Neural crest cell (in vitro differentiated cells): ENCODE measurements at regions not wholly inside any gene's neighbourhood (a gene's known extent, or its start where the extent isn't known, plus 50 kb on each side); places are given as distances from the start of the nearest gene placed in this dataset.

ENCODE experiments used
- DNase-seq: peaks from one replicate; pipeline ENCODE4 v3.0.0; 2021; ENCODE audit warnings: low read depth, mixed read lengths, low spot score
- H3K27ac Mint-ChIP-seq: one replicate; pipeline ENCODE4 v1.8.0; 2021; ENCODE audit warnings: mild to moderate bottlenecking, mixed read lengths; ENCODE audit not compliant: unreplicated experiment
- H3K27me3 Mint-ChIP-seq: 2 replicates; pipeline ENCODE4 v1.8.0; 2021; ENCODE audit warnings: low read depth, mild to moderate bottlenecking, mixed read lengths
- H3K36me3 Mint-ChIP-seq: 2 replicates; pipeline ENCODE4 v1.8.0; 2021; ENCODE audit warnings: low read depth, mild to moderate bottlenecking, mixed read lengths
- H3K4me1 Mint-ChIP-seq: 2 replicates; pipeline ENCODE4 v1.8.0; 2021; ENCODE audit warnings: mixed read lengths
- H3K4me3 Mint-ChIP-seq: one replicate; pipeline ENCODE4 v1.8.0; 2021; ENCODE audit warnings: mild to moderate bottlenecking, mixed read lengths
- H3K9me3 Mint-ChIP-seq: 2 replicates; pipeline ENCODE4 v1.8.0; 2021; ENCODE audit warnings: mixed read lengths
- CTCF ChIP-seq: fragments of 200-600 bp; sonication (generic); conservative IDR thresholded peaks from 2 replicates; pipeline ENCODE4 v1.5.0; 2021; ENCODE audit warnings: antibody characterized with exemption, mild to moderate bottlenecking

GRCh38 chr7:46071601-46072000 lies 150.5 kb upstream of the IGFBP3 start:
- Mint-ChIP-seq H3K27ac (no peak overlapping the region), H3K4me3 (no peak overlapping the region), H3K27me3 (no peaks in the 10 kb centered on the region), H3K9me3 (peaks cover 2% of the 10 kb centered on the region), H3K4me1 (no peaks in the 10 kb centered on the region), H3K36me3 (no peaks in the 10 kb centered on the region)
- no peak for DNase-seq
- no peak for TF ChIP-seq CTCF

GRCh38 chr7:46071076-46071475 lies 150.0 kb upstream of the IGFBP3 start:
- no peak for DNase-seq
- TF ChIP-seq CTCF = no peak
- no peaks in the 10 kb centered on the region for H3K9me3 Mint-ChIP-seq
- no peak overlapping the region for H3K27ac Mint-ChIP-seq
- no peaks in the 10 kb centered on the region for H3K27me3 Mint-ChIP-seq
- H3K36me3 Mint-ChIP-seq = no peaks in the 10 kb centered on the region
- H3K4me1 Mint-ChIP-seq = no peaks in the 10 kb centered on the region
- H3K4me3 Mint-ChIP-seq = no peak overlapping the region

GRCh38 chr7:46068159-46068558 lies 147.1 kb upstream of the IGFBP3 start:
- H3K27ac Mint-ChIP-seq = no peak overlapping the region
- H3K9me3 Mint-ChIP-seq = no peaks in the 10 kb centered on the region
- H3K36me3 Mint-ChIP-seq = no peaks in the 10 kb centered on the region
- H3K4me3 Mint-ChIP-seq = no peak overlapping the region
- TF ChIP-seq CTCF = no peak
- no peak for DNase-seq
- H3K27me3 Mint-ChIP-seq = no peaks in the 10 kb centered on the region
- H3K4me1 Mint-ChIP-seq = no peaks in the 10 kb centered on the region

GRCh38 chr7:46059308-46060020 lies 138.4 kb upstream of the IGFBP3 start:
- Mint-ChIP-seq H3K9me3 (no peaks in the 10 kb centered on the region), H3K4me3 (no peak overlapping the region), H3K4me1 (peaks cover under 1% of the 10 kb centered on the region), H3K36me3 (no peaks in the 10 kb centered on the region), H3K27me3 (no peaks in the 10 kb centered on the region), H3K27ac (no peak overlapping the region)
- DNase-seq = no peak
- no peak for TF ChIP-seq CTCF

GRCh38 chr7:46058086-46058823 lies 137.2 kb upstream of the IGFBP3 start:
- no peaks in the 10 kb centered on the region for H3K36me3 Mint-ChIP-seq
- no peak for DNase-seq
- no peaks in the 10 kb centered on the region for H3K27me3 Mint-ChIP-seq
- no peak for TF ChIP-seq CTCF
- no peaks in the 10 kb centered on the region for H3K9me3 Mint-ChIP-seq
- no peak overlapping the region for H3K27ac Mint-ChIP-seq
- H3K4me3 Mint-ChIP-seq = no peak overlapping the region
- H3K4me1 Mint-ChIP-seq = peaks cover 7% of the 10 kb centered on the region
